Liver (tissue), 8 donors: ENCODE measurements at regions not wholly inside any gene's neighbourhood (a gene's known extent, or its start where the extent isn't known, plus 50 kb on each side); places are given as distances from the start of the nearest gene placed in this dataset.

Source experiments
- DNase-seq: peaks from one replicate; pipeline ENCODE4 v3.0.0-alpha.2; 2017; ENCODE audit warnings: low spot score
- H3K27ac ChIP-seq, 2 donors: one replicate each; pipeline ENCODE4 v1.7.0; 2013; ENCODE audit warnings: inconsistent platforms in 2 of 2, low read length in 2 of 2, control low read depth in 1 of 2, low read depth in 1 of 2, mild to moderate bottlenecking in 1 of 2
- H3K27me3 ChIP-seq, 4 donors: one replicate each; pipeline versions ENCODE4 v1.6.1 to v1.7.0; 2013; ENCODE audit warnings: low read length in 3 of 4, inconsistent platforms in 1 of 4, mild to moderate bottlenecking in 1 of 4, moderate library complexity in 1 of 4; ENCODE audit not compliant: control insufficient read depth in 4 of 4, insufficient read depth in 4 of 4
- H3K36me3 ChIP-seq, 4 donors: one replicate each; pipeline versions ENCODE4 v1.6.1 to v1.7.0; 2013; ENCODE audit warnings: low read length in 3 of 4, mild to moderate bottlenecking in 3 of 4, low read depth in 1 of 4, moderate library complexity in 1 of 4; ENCODE audit not compliant: control insufficient read depth in 4 of 4, insufficient read depth in 3 of 4
- H3K4me1 ChIP-seq, 4 donors: one replicate each; pipeline versions ENCODE4 v1.6.1 to v1.7.0; 2013; ENCODE audit warnings: low read length in 3 of 4, mild to moderate bottlenecking in 3 of 4, moderate library complexity in 1 of 4; ENCODE audit not compliant: control insufficient read depth in 4 of 4, insufficient read depth in 4 of 4
- H3K4me3 ChIP-seq, 3 donors: one replicate each; pipeline versions ENCODE4 v1.6.1 to v1.7.0; 2013; ENCODE audit warnings: low read length in 3 of 3, control low read depth in 1 of 3, low read depth in 1 of 3, mild to moderate bottlenecking in 1 of 3
- H3K9ac ChIP-seq, 2 donors: one replicate each; pipeline ENCODE4 v1.7.0; 2013; ENCODE audit warnings: low read length in 2 of 2, mild to moderate bottlenecking in 2 of 2, moderate library complexity in 2 of 2, control low read depth in 1 of 2, low read depth in 1 of 2
- H3K9me3 ChIP-seq, 4 donors: one replicate each; pipeline versions ENCODE4 v1.6.1 to v1.7.0; 2013; ENCODE audit warnings: low read length in 3 of 4; ENCODE audit not compliant: control insufficient read depth in 4 of 4
- CTCF ChIP-seq: fragments of 150-350 bp; IDR thresholded peaks from 2 replicates; pipeline ENCODE4 v1.5.1; 2017; ENCODE audit warnings: improper control_type of control experiment, low read depth, low read length; ENCODE audit not compliant: missing input control
- EGR1 ChIP-seq, 2 donors: IDR thresholded peaks; 2 replicates each; pipeline ENCODE4 v1.6.1; 2016 to 2018; ENCODE audit warnings: antibody characterized with exemption in 2 of 2, low read depth in 2 of 2
- FOXA1 ChIP-seq: IDR thresholded peaks from 2 replicates; pipeline ENCODE4 v1.6.1; 2016; ENCODE audit warnings: antibody characterized with exemption
- FOXA2 ChIP-seq: IDR thresholded peaks from 2 replicates; pipeline ENCODE4 v1.6.1; 2016; ENCODE audit warnings: antibody characterized with exemption
- GABPA ChIP-seq, 2 donors: IDR thresholded peaks in 1 of 2; conservative IDR thresholded peaks in 1 of 2; 2 replicates each; pipeline ENCODE4 v1.6.1; 2016; ENCODE audit warnings: antibody characterized with exemption in 2 of 2, mild to moderate bottlenecking in 1 of 2, moderate library complexity in 1 of 2
- HNF4A ChIP-seq, 2 donors: conservative IDR thresholded peaks; 2 replicates each; pipeline ENCODE4 v1.6.1; 2016; ENCODE audit warnings: antibody characterized with exemption in 2 of 2, mild to moderate bottlenecking in 2 of 2
- HNF4G ChIP-seq: IDR thresholded peaks from 2 replicates; pipeline ENCODE4 v1.6.1; 2016; ENCODE audit warnings: antibody characterized with exemption
- JUND ChIP-seq, 2 donors: IDR thresholded peaks; 2 replicates each; pipeline ENCODE4 v1.6.1; 2016; ENCODE audit warnings: antibody characterized with exemption in 2 of 2
- MAX ChIP-seq: IDR thresholded peaks from 2 replicates; pipeline ENCODE4 v1.6.1; 2016; ENCODE audit warnings: antibody characterized with exemption
- NR2F2 ChIP-seq: IDR thresholded peaks from 2 replicates; pipeline ENCODE4 v1.6.1; 2016; ENCODE audit warnings: antibody characterized with exemption
- RAD21 ChIP-seq, 2 donors: IDR thresholded peaks; 2 replicates each; pipeline ENCODE4 v1.6.1; 2016; ENCODE audit warnings: antibody characterized with exemption in 2 of 2, mild to moderate bottlenecking in 2 of 2
- REST ChIP-seq: IDR thresholded peaks from 2 replicates; pipeline ENCODE4 v1.6.1; 2016; ENCODE audit warnings: antibody characterized with exemption, mild to moderate bottlenecking
- RXRA ChIP-seq, 2 donors: IDR thresholded peaks; 2 replicates each; pipeline ENCODE4 v1.6.1; 2017 to 2018; ENCODE audit warnings: antibody characterized with exemption in 2 of 2, mild to moderate bottlenecking in 1 of 2
- SP1 ChIP-seq: IDR thresholded peaks from 2 replicates; pipeline ENCODE4 v1.6.1; 2018; ENCODE audit warnings: antibody characterized with exemption, mild to moderate bottlenecking
- TAF1 ChIP-seq: conservative IDR thresholded peaks from 2 replicates; pipeline ENCODE4 v1.6.1; 2016; ENCODE audit warnings: antibody characterized with exemption, mild to moderate bottlenecking
- YY1 ChIP-seq: IDR thresholded peaks from 2 replicates; pipeline ENCODE4 v1.6.1; 2016; ENCODE audit warnings: antibody characterized with exemption, mild to moderate bottlenecking
- ZBTB33 ChIP-seq: IDR thresholded peaks from 2 replicates; pipeline ENCODE4 v1.6.1; 2016; ENCODE audit warnings: antibody characterized with exemption
- WGBS: extraction: QIAGEN DNeasy Blood & Tissue Kit; methylation state at CpG from one replicate; pipeline ENCODE4 v1.1.7; 2013; 5-methylcytosine and 5-hydroxymethylcytosine counted together
- donor health status: healthy.
- donor health status: healthy.
- donor health status: healthy.
- donor health status: healthy.
- donor health status: healthy.

GRCh38 chr2:196565982-196566381 is 73.5 kb upstream of the CCDC150 start:
- H3K27ac ChIP-seq, result no peak overlapping the region
- H3K36me3 ChIP-seq, result no peaks in the 10 kb centered on the region
- H3K27me3 ChIP-seq, result no peaks in the 10 kb centered on the region
- peaks cover 0 to 2% (median 0%) of the 10 kb centered on the region in 4 donors for H3K4me1 ChIP-seq
- H3K4me3 ChIP-seq, result no peak overlapping the region
- no peak overlapping the region for H3K9ac ChIP-seq
- 95% methylated on average over 6 of the region's 6 CpGs for WGBS
- TF ChIP-seq FOXA2 (no peak), SP1 (no peak), JUND (IDR thresholded peaks at IDR 0.05) (no peak), RXRA (IDR thresholded peaks at IDR 0.05) (no peak), NR2F2 (no peak), EGR1 (IDR thresholded peaks at IDR 0.05; ENCODE audit: low read depth in 2 of 2) (no peak), YY1 (no peak), MAX (no peak), REST (no peak)
- H3K9me3 ChIP-seq, result no peaks in the 10 kb centered on the region
- no peak for DNase-seq

- no peaks in the 10 kb centered on the region for H3K9me3 ChIP-seq
- H3K36me3 ChIP-seq, result no peaks in the 10 kb centered on the region
- no peak overlapping the region for H3K9ac ChIP-seq
- no peak overlapping the region for H3K27ac ChIP-seq
- no peaks in the 10 kb centered on the region for H3K27me3 ChIP-seq
- peaks cover 0 to 2% (median 0%) of the 10 kb centered on the region in 4 donors for H3K4me1 ChIP-seq
- 76% methylated on average over 4 of the region's 4 CpGs for WGBS
- TF ChIP-seq MAX (no peak), HNF4G (no peak), RAD21 (IDR thresholded peaks at IDR 0.05) (no peak), FOXA2 (no peak), RXRA (IDR thresholded peaks at IDR 0.05) (no peak), JUND (IDR thresholded peaks at IDR 0.05) (no peak), CTCF (no peak)
- DNase-seq, result no peak
- no peak overlapping the region for H3K4me3 ChIP-seq
These were observed 72.4 kb upstream of the CCDC150 start for GRCh38 chr2:196566961-196567666.

- Histone ChIP-seq H3K4me1 (peaks cover 0 to 2% (median 0%) of the 10 kb centered on the region in 4 donors), H3K27me3 (no peaks in the 10 kb centered on the region), H3K36me3 (no peaks in the 10 kb centered on the region), H3K9me3 (no peaks in the 10 kb centered on the region), H3K27ac (no peak overlapping the region), H3K4me3 (no peak overlapping the region), H3K9ac (no peak overlapping the region)
- WGBS, result 94% methylated on average over 6 of the region's 6 CpGs
- DNase-seq, result no peak
- TF ChIP-seq GABPA (IDR thresholded peaks at IDR 0.05 in 1 of 2, conservative IDR thresholded peaks at IDR 0.05 in 1 of 2), result no peak
- no peak for TF ChIP-seq FOXA2
- TF ChIP-seq RXRA (IDR thresholded peaks at IDR 0.05), result no peak
- TF ChIP-seq SP1, result no peak
- TF ChIP-seq MAX, result no peak
- no peak for TF ChIP-seq ZBTB33
- TF ChIP-seq NR2F2, result no peak
- no peak for TF ChIP-seq RAD21 (IDR thresholded peaks at IDR 0.05)
- no peak for TF ChIP-seq EGR1 (IDR thresholded peaks at IDR 0.05; ENCODE audit: low read depth in 2 of 2)
- no peak for TF ChIP-seq TAF1
- TF ChIP-seq HNF4A (conservative IDR thresholded peaks at IDR 0.05), result no peak
- no peak for TF ChIP-seq FOXA1
- no peak for TF ChIP-seq CTCF
These were observed 71.0 kb upstream of the CCDC150 start for GRCh38 chr2:196568506-196568905.
